Karpas-422 (cell line): ENCODE measurements at regions not wholly inside any gene's neighbourhood (a gene's known extent, or its start where the extent isn't known, plus 50 kb on each side); places are given as distances from the start of the nearest gene placed in this dataset.
"Not testable (repeated sequence)": the region's sequence is repeated elsewhere in the genome, so short reads cannot be mapped to it uniquely, and the experiment has no call there.

ENCODE experiments used
- DNase-seq: peaks from one replicate; pipeline ENCODE4 v3.0.0-alpha.2; 2015
- H2AFZ ChIP-seq: fragments of 200-600 bp; sonication (generic); 2 replicates; pipeline ENCODE4 v1.6.1; 2014; ENCODE audit warnings: antibody characterized with exemption, low read length, mixed read lengths
- H3K27ac ChIP-seq: fragments of 200-600 bp; sonication (generic); 2 replicates; pipeline ENCODE4 v1.5.1; 2014; ENCODE audit warnings: mild to moderate bottlenecking, low read length, moderate library complexity
- H3K27me3 ChIP-seq: fragments of 200-600 bp; sonication (generic); 2 replicates; pipeline ENCODE4 v1.6.1; 2014; ENCODE audit warnings: low read length, mixed read lengths
- H3K36me3 ChIP-seq: fragments of 200-600 bp; sonication (generic); 2 replicates; pipeline ENCODE4 v1.6.1; 2014; ENCODE audit warnings: low read length, mixed read lengths; ENCODE audit not compliant: insufficient read depth
- H3K4me1 ChIP-seq: fragments of 200-600 bp; sonication (generic); 2 replicates; pipeline ENCODE4 v1.6.1; 2014; ENCODE audit warnings: mild to moderate bottlenecking, low read length, mixed read lengths
- H3K4me2 ChIP-seq: fragments of 200-600 bp; sonication (generic); 2 replicates; pipeline ENCODE4 v1.6.1; 2014; ENCODE audit warnings: low read length, low read depth, mild to moderate bottlenecking; ENCODE audit not compliant: poor library complexity, severe bottlenecking
- H3K4me3 ChIP-seq: fragments of 200-600 bp; sonication (generic); 2 replicates; pipeline ENCODE4 v1.5.1; 2014; ENCODE audit warnings: mild to moderate bottlenecking, antibody characterized with exemption, low read length, mixed read lengths
- H3K79me2 ChIP-seq: fragments of 200-600 bp; sonication (generic); 2 replicates; pipeline ENCODE4 v1.6.1; 2014; ENCODE audit warnings: mild to moderate bottlenecking, low read length, mixed read lengths
- H3K9ac ChIP-seq: fragments of 200-600 bp; sonication (generic); 2 replicates; pipeline ENCODE4 v1.6.0; 2014; ENCODE audit warnings: low read length
- H3K9me2 ChIP-seq: fragments of 200-600 bp; sonication (generic), shearing (Covaris generic); replicated peaks from 2 replicates; pipeline ENCODE4 v1.6.0; 2014; ENCODE audit warnings: mild to moderate bottlenecking, low read length, moderate library complexity; ENCODE audit not compliant: insufficient read depth
- H3K9me3 ChIP-seq: fragments of 300-700, 200-600 bp; sonication (generic); 2 replicates; pipeline ENCODE4 v1.6.1; 2014; ENCODE audit warnings: low read length, mixed read lengths
- H4K20me1 ChIP-seq: fragments of 200-600 bp; sonication (generic); 2 replicates; pipeline ENCODE4 v1.6.1; 2014; ENCODE audit warnings: mild to moderate bottlenecking, antibody characterized with exemption, low read length, low read depth; ENCODE audit not compliant: insufficient read depth

DNA sequence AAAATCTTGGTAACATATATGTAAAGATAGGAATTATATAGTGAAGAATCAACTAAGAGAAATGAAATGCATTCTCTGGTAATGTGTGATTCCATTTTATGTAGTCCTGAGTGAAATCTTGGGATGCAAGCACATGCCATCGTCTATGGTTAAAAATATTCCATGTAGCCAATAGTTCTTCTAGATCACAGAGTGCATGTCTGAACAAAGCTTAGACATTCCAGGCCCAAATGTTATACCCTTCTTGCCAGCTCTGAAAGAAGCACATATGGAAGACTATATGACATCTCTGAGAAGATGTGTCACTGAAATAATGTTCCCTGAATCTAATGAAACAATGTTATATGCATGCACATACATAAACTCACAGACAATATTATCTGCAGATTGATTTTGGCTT, 92.3 kb upstream of the TFPI start:
- H3K27me3 ChIP-seq, result no peaks in the 10 kb centered on the region
- no peak overlapping the region for H3K9ac ChIP-seq
- no peaks in the 10 kb centered on the region for H3K79me2 ChIP-seq
- no peak for DNase-seq
- H3K36me3 ChIP-seq, result no peaks in the 10 kb centered on the region
- H3K4me3 ChIP-seq, result no peak overlapping the region
- no peaks in the 10 kb centered on the region for H4K20me1 ChIP-seq
- H3K4me1 ChIP-seq, result no peaks in the 10 kb centered on the region
- no peak overlapping the region for H3K27ac ChIP-seq
- H3K4me2 ChIP-seq, result no peak overlapping the region
- H3K9me3 ChIP-seq, result no peaks in the 10 kb centered on the region; the same call in 1 of the 2 replicates
- no peak overlapping the region for H2AFZ ChIP-seq
- no peaks in the 10 kb centered on the region for H3K9me2 ChIP-seq

DNA sequence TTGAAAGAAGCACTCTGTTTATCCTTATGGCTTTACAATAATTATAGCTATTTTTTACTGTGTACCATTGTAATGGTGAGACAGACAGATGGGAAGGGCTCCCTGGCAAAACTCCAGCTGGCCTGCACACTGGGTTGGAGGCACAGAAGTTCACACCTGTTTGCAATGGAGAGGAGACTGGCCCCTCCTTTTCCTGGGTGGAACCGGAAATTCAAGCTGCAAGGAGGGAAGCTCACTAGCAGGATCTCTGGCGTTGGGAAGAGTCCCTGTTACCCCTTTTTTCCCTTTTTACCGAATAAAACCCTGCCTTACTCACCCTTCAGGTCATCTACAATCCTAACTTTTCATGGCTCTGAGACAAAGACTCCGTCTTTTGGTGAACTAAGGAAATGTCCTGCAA, 100.3 kb upstream of the TFPI start:
- Histone ChIP-seq H3K27ac (no peak overlapping the region), H3K9me2 (no peaks in the 10 kb centered on the region), H3K79me2 (no peaks in the 10 kb centered on the region), H3K36me3 (no peaks in the 10 kb centered on the region), H3K9ac (no peak overlapping the region), H3K27me3 (no peaks in the 10 kb centered on the region), H3K4me2 (no peak overlapping the region), H3K4me3 (no peak overlapping the region), H4K20me1 (no peaks in the 10 kb centered on the region), H2AFZ (no peak overlapping the region), H3K4me1 (no peaks in the 10 kb centered on the region), H3K9me3 (no peaks in the 10 kb centered on the region)
- no peak for DNase-seq

GRCh38 chr2:187655001-187655400, 100.8 kb upstream of the TFPI start:
- Histone ChIP-seq H3K27me3 (no peaks in the 10 kb centered on the region), H2AFZ (no peak overlapping the region), H3K4me1 (no peaks in the 10 kb centered on the region), H4K20me1 (no peaks in the 10 kb centered on the region), H3K4me3 (no peak overlapping the region), H3K9me3 (no peaks in the 10 kb centered on the region), H3K9ac (no peak overlapping the region), H3K4me2 (no peak overlapping the region), H3K36me3 (no peaks in the 10 kb centered on the region), H3K79me2 (no peaks in the 10 kb centered on the region), H3K9me2 (no peaks in the 10 kb centered on the region), H3K27ac (no peak overlapping the region)
- DNase-seq, result no peak

- H2AFZ ChIP-seq, result no peak overlapping the region
- no peak overlapping the region for H3K9ac ChIP-seq
- H4K20me1 ChIP-seq, result no peaks in the 10 kb centered on the region
- H3K4me2 ChIP-seq, result no peak overlapping the region
- H3K9me2 ChIP-seq, result no peaks in the 10 kb centered on the region
- H3K27me3 ChIP-seq, result no peaks in the 10 kb centered on the region
- DNase-seq, result no peak
- no peaks in the 10 kb centered on the region for H3K9me3 ChIP-seq
- H3K36me3 ChIP-seq, result no peaks in the 10 kb centered on the region
- no peaks in the 10 kb centered on the region for H3K79me2 ChIP-seq
- H3K4me3 ChIP-seq, result no peak overlapping the region
- H3K4me1 ChIP-seq, result no peaks in the 10 kb centered on the region
- no peak overlapping the region for H3K27ac ChIP-seq
Observed at GRCh38 chr2:187656123-187656522, 101.9 kb upstream of the TFPI start.

- H4K20me1 ChIP-seq, result no peaks in the 10 kb centered on the region
- no peak overlapping the region for H3K4me2 ChIP-seq
Observed at GRCh38 chr2:187658952-187659525, 104.8 kb upstream of the TFPI start.

DNA sequence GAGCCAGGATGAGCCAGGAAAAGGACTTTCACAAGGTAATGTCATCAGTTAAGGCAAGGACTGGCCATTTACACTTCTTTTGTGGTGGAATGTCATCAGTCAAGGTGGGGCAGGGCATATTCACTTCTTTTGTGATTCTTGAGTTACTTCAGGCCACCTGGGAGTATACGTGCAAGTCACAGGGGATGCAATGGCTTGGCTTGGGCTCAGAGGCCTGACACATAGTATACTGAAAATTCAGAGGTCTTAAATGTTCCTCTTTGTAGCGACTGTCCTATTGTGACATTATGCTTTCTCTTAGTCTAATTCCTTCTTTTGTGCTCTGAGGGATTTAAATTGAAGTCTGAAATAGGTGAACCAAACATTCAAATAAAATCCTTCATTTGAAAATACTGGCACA, 121.8 kb upstream of the TFPI start:
- H3K4me3 ChIP-seq, H3K27ac ChIP-seq, H3K9ac ChIP-seq, H3K4me1 ChIP-seq, H3K4me2 ChIP-seq, H3K9me2 ChIP-seq, H3K9me3 ChIP-seq, DNase-seq, H3K27me3 ChIP-seq, H4K20me1 ChIP-seq, H3K36me3 ChIP-seq, H3K79me2 ChIP-seq, H2AFZ ChIP-seq: not testable (repeated sequence)

More at GRCh38 chr2:187658952-187659525, 104.8 kb upstream of the TFPI start:
- no peaks in the 10 kb centered on the region for H3K9me2 ChIP-seq
- no peaks in the 10 kb centered on the region for H3K36me3 ChIP-seq
- H3K27me3 ChIP-seq, result no peaks in the 10 kb centered on the region
- no peak overlapping the region for H3K27ac ChIP-seq
- no peak overlapping the region for H3K9ac ChIP-seq
- DNase-seq, result no peak
- H3K79me2 ChIP-seq, result no peaks in the 10 kb centered on the region
- no peak overlapping the region for H3K4me3 ChIP-seq
- H2AFZ ChIP-seq, result no peak overlapping the region
- no peaks in the 10 kb centered on the region for H3K4me1 ChIP-seq
- no peaks in the 10 kb centered on the region for H3K9me3 ChIP-seq

- H3K4me1 ChIP-seq, result no peaks in the 10 kb centered on the region
- no peak overlapping the region for H3K9ac ChIP-seq
- H3K27me3 ChIP-seq, result no peaks in the 10 kb centered on the region
- no peak overlapping the region for H2AFZ ChIP-seq
- H3K4me2 ChIP-seq, result no peak overlapping the region
- no peaks in the 10 kb centered on the region for H4K20me1 ChIP-seq
- H3K9me2 ChIP-seq, result no peaks in the 10 kb centered on the region
- H3K9me3 ChIP-seq, result peaks cover 2% of the 10 kb centered on the region; the same call in 1 of the 2 replicates
- no peak overlapping the region for H3K4me3 ChIP-seq
- no peaks in the 10 kb centered on the region for H3K79me2 ChIP-seq
- DNase-seq, result no peak
- no peaks in the 10 kb centered on the region for H3K36me3 ChIP-seq
- no peak overlapping the region for H3K27ac ChIP-seq
Observed at GRCh38 chr2:187679454-187679853, 125.2 kb upstream of the TFPI start.

- no peak overlapping the region for H3K9ac ChIP-seq
- no peak overlapping the region for H2AFZ ChIP-seq
- no peaks in the 10 kb centered on the region for H3K27me3 ChIP-seq
- DNase-seq, result no peak
- H3K27ac ChIP-seq, result no peak overlapping the region
- no peak overlapping the region for H3K4me2 ChIP-seq
- H3K4me1 ChIP-seq, result no peaks in the 10 kb centered on the region
- H3K79me2 ChIP-seq, result no peaks in the 10 kb centered on the region
- H4K20me1 ChIP-seq, result no peaks in the 10 kb centered on the region
- H3K9me2 ChIP-seq, result no peaks in the 10 kb centered on the region
- no peak overlapping the region for H3K4me3 ChIP-seq
- no peaks in the 10 kb centered on the region for H3K36me3 ChIP-seq
- H3K9me3 ChIP-seq, result peaks cover 4% of the 10 kb centered on the region; the same call in 1 of the 2 replicates
Observed at GRCh38 chr2:187684174-187684573, 129.9 kb upstream of the TFPI start.
